Fibroblast of lung (primary cell): ENCODE measurements at regions not wholly inside any gene's neighbourhood (a gene's known extent, or its start where the extent isn't known, plus 50 kb on each side); places are given as distances from the start of the nearest gene placed in this dataset.

Source experiments
- DNase-seq, 2 donors: peaks; one replicate each; pipeline versions ENCODE4 v3.0.0 to v3.0.0-alpha.2; 2010; ENCODE audit warnings: low read depth in 2 of 2
- H2AFZ ChIP-seq: 2 replicates; pipeline ENCODE4 v1.5.1; 2012; ENCODE audit warnings: low read length, control low read depth, inconsistent platforms
- H3K27ac ChIP-seq: 2 replicates; pipeline ENCODE4 v1.5.1; 2011; ENCODE audit warnings: low read length, control low read depth; ENCODE audit not compliant: insufficient read depth
- H3K27me3 ChIP-seq: 2 replicates; pipeline ENCODE4 v1.5.1; 2011; ENCODE audit warnings: mild to moderate bottlenecking, low read length; ENCODE audit not compliant: control insufficient read depth, insufficient read depth
- H3K36me3 ChIP-seq: 2 replicates; pipeline ENCODE4 v1.5.1; 2011; ENCODE audit warnings: low read length; ENCODE audit not compliant: control insufficient read depth, insufficient read depth
- H3K4me1 ChIP-seq: 2 replicates; pipeline ENCODE4 v1.5.1; 2011; ENCODE audit warnings: low read length; ENCODE audit not compliant: control insufficient read depth, insufficient read depth; ENCODE audit errors: extremely low read depth
- H3K4me2 ChIP-seq: 2 replicates; pipeline ENCODE4 v1.5.1; 2011; ENCODE audit warnings: low read length, control low read depth; ENCODE audit not compliant: insufficient read depth; ENCODE audit errors: extremely low read depth
- H3K4me3 ChIP-seq, 4 experiments: fragments of 200-600 bp in 1 of 4; sonication (generic) in 1 of 4; replicated peaks in 1 of 4; 2 replicates each; pipeline ENCODE4 v1.5.1; 2011 to 2016; ENCODE audit warnings: low read length in 4 of 4, low read depth in 3 of 4, mild to moderate bottlenecking in 3 of 4, control low read depth in 2 of 4, inconsistent platforms in 1 of 4, mixed read lengths in 1 of 4; ENCODE audit not compliant: insufficient read depth in 1 of 4; ENCODE audit errors: control extremely low read depth in 1 of 4
- H3K79me2 ChIP-seq: 2 replicates; pipeline ENCODE4 v1.5.1; 2012; ENCODE audit warnings: mild to moderate bottlenecking, low read length, inconsistent platforms; ENCODE audit not compliant: control insufficient read depth, insufficient read depth
- H3K9ac ChIP-seq: 2 replicates; pipeline ENCODE4 v1.5.1; 2011; ENCODE audit warnings: mild to moderate bottlenecking, low read length, control low read depth; ENCODE audit not compliant: insufficient read depth
- H3K9me3 ChIP-seq: 2 replicates; pipeline ENCODE4 v1.5.1; 2012; ENCODE audit warnings: low read depth, low read length; ENCODE audit not compliant: control insufficient read depth, insufficient read depth
- H4K20me1 ChIP-seq: 2 replicates; pipeline ENCODE4 v1.5.1; 2011; ENCODE audit warnings: low read length; ENCODE audit not compliant: control insufficient read depth, insufficient read depth; ENCODE audit errors: extremely low read depth
- CTCF ChIP-seq, 2 donors: IDR thresholded peaks in 1 of 2; conservative IDR thresholded peaks in 1 of 2; 1 replicate in 1 of 2; 2 replicates in 1 of 2; pipeline ENCODE4 v1.5.1; 2011 to 2012; ENCODE audit warnings: low read length in 2 of 2, control low read depth in 1 of 2, inconsistent platforms in 1 of 2, low read depth in 1 of 2, mild to moderate bottlenecking in 1 of 2
- EZH2 ChIP-seq: IDR thresholded peaks from 2 replicates; pipeline ENCODE4 v1.5.1; 2012; ENCODE audit warnings: low read length, control low read depth, mild to moderate bottlenecking; ENCODE audit errors: missing control alignments

GRCh38 chr3:182124716-182125115 is 413.0 kb downstream of the SOX2 start:
- DNase-seq = no peak
- Histone ChIP-seq H3K9ac (no peak overlapping the region), H3K36me3 (no peaks in the 10 kb centered on the region), H3K79me2 (no peaks in the 10 kb centered on the region), H3K9me3 (no peaks in the 10 kb centered on the region), H3K4me3 (no peak overlapping the region), H4K20me1 (no peaks in the 10 kb centered on the region), H3K4me2 (no peak overlapping the region), H3K27me3 (no peaks in the 10 kb centered on the region), H3K27ac (no peak overlapping the region), H3K4me1 (no peaks in the 10 kb centered on the region), H2AFZ (no peak overlapping the region)
- TF ChIP-seq EZH2 (no peak), CTCF (conservative IDR thresholded peaks at IDR 0.05 in 1 of 2, IDR thresholded peaks at IDR 0.05 in 1 of 2; ENCODE audit: low read depth in 1 of 2, low read length in 2 of 2) (no peak)

- Histone ChIP-seq H3K27ac (no peak overlapping the region), H3K4me1 (no peaks in the 10 kb centered on the region), H3K9me3 (no peaks in the 10 kb centered on the region), H3K4me3 (no peak overlapping the region), H4K20me1 (no peaks in the 10 kb centered on the region), H2AFZ (no peak overlapping the region), H3K27me3 (no peaks in the 10 kb centered on the region), H3K79me2 (no peaks in the 10 kb centered on the region), H3K36me3 (no peaks in the 10 kb centered on the region), H3K4me2 (no peak overlapping the region), H3K9ac (no peak overlapping the region)
- no peak for DNase-seq
- TF ChIP-seq EZH2 (no peak), CTCF (conservative IDR thresholded peaks at IDR 0.05 in 1 of 2, IDR thresholded peaks at IDR 0.05 in 1 of 2; ENCODE audit: low read depth in 1 of 2, low read length in 2 of 2) (no peak)
Measured at GRCh38 chr3:182129740-182130139, 418.0 kb downstream of the SOX2 start.

GRCh38 chr3:182133752-182134151 is 422.0 kb downstream of the SOX2 start:
- H3K27me3 ChIP-seq = no peaks in the 10 kb centered on the region
- no peak overlapping the region for H3K27ac ChIP-seq
- no peak overlapping the region for H3K4me2 ChIP-seq
- no peaks in the 10 kb centered on the region for H3K4me1 ChIP-seq
- no peaks in the 10 kb centered on the region for H4K20me1 ChIP-seq
- H2AFZ ChIP-seq = no peak overlapping the region
- H3K79me2 ChIP-seq = no peaks in the 10 kb centered on the region
- peak in 1 of 2 donors; percentile 29 for DNase-seq
- no peak overlapping the region for H3K4me3 ChIP-seq
- H3K9me3 ChIP-seq = no peaks in the 10 kb centered on the region
- TF ChIP-seq EZH2 = no peak
- H3K9ac ChIP-seq = no peak overlapping the region
- no peaks in the 10 kb centered on the region for H3K36me3 ChIP-seq
